Stimulated activated naive CD8-positive, alpha-beta T cell treated with anti-CD3 and anti-CD28 coated beads, Interleukin-15, amount 100 ng/mL, for 72 hours (primary cell): ENCODE measurements at regions not wholly inside any gene's neighbourhood (a gene's known extent, or its start where the extent isn't known, plus 50 kb on each side); places are given as distances from the start of the nearest gene placed in this dataset.

Experiments used
- ATAC-seq: fragments of 150-1000 bp; cut with Tn5 transposase; 2 replicates; pipeline ENCODE4 v1.10.0; 2021; ENCODE audit warnings: mild to moderate bottlenecking, moderate library complexity
- DNase-seq, 2 donors: peaks; one replicate each; pipeline ENCODE4 v3.0.0; 2021 to 2022
- H3K27ac Mint-ChIP-seq, 2 donors: one replicate each; pipeline ENCODE4 v1.8.0; 2022; ENCODE audit warnings: mild to moderate bottlenecking in 2 of 2, mixed read lengths in 2 of 2, moderate library complexity in 2 of 2
- H3K27me3 Mint-ChIP-seq: one replicate; pipeline ENCODE4 v1.8.0; 2022; ENCODE audit warnings: mixed read lengths
- H3K4me1 Mint-ChIP-seq: one replicate; pipeline ENCODE4 v1.8.0; 2022; ENCODE audit warnings: mild to moderate bottlenecking, mixed read lengths
- H3K4me3 Mint-ChIP-seq, 2 donors: one replicate each; pipeline ENCODE4 v1.8.0; 2022; ENCODE audit warnings: mild to moderate bottlenecking in 2 of 2, mixed read lengths in 2 of 2, moderate library complexity in 1 of 2
- H3K9me3 Mint-ChIP-seq, 2 donors: one replicate each; pipeline ENCODE4 v1.8.0; 2022; ENCODE audit warnings: mixed read lengths in 2 of 2

DNA sequence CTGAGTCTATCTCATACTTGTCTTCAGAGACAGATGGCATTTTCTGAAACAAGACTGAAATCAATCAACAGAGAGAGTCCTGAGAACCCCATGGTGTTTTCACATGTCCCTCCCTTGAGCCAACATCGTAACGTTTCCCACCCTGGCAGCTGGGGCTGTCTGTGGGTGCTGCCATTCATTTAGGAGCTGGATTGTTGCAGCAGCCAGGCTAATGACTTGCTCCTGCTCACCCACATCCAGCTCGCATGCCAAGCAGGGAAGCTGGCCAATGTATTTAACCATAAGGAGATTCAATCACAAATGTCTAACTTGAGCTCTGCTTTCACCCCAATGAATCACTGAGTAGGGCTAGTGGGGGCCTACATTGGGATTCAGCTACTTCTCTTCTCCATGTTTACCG is 146.1 kb downstream of the ADRA2A start:
- Mint-ChIP-seq H3K27me3 (peaks cover 47% of the 10 kb centered on the region), H3K4me1 (no peaks in the 10 kb centered on the region), H3K27ac (no peak overlapping the region), H3K4me3 (no peak overlapping the region), H3K9me3 (no peaks in the 10 kb centered on the region)
- ATAC-seq (no peak), DNase-seq (no peak)

DNA sequence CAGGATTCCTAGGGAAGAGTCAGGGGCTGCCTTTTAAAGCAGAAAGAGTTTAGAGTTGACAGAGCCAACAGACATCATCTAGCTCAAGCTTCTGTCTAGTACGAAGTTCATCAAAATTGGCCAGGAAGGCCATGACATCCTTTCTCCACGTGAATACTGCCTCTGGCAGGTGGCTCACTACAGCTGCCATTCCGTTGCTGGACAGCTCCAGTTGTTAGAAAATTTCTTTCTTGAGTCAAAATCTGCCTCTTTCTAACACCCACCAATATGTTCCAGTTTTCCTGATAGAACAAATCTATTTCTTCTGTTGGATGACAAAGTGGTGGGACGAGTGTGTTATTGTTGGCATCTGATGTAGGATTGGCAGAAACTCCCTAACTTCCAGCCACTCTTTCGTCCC is 154.9 kb downstream of the ADRA2A start:
- Mint-ChIP-seq H3K27me3 (peaks cover 29% of the 10 kb centered on the region), H3K9me3 (peaks cover 5 to 7% of the 10 kb centered on the region in 2 donors), H3K4me3 (no peak overlapping the region), H3K27ac (no peak overlapping the region), H3K4me1 (no peaks in the 10 kb centered on the region)
- DNase-seq: no peak
- ATAC-seq: no peak

DNA sequence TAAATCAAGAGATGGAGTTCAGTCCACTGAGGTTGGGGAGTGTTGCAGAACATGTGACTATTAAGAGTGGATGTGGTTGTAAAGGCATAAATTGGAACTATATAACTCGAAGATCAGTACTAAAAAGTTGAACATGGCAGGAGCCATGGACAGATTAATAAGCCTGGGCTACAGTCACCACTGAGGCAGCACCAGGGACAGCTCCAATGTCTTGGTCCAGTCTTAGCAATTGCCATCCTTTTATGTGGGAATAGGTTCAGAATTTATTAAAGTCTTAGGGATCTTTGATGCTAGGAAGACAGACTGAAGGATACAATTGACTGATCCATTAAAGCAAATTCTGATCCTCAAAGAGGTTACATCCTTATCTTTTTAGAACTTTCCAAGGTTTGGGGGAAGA is 156.6 kb downstream of the ADRA2A start:
- Mint-ChIP-seq H3K4me3 (no peak overlapping the region), H3K27me3 (peaks cover 24% of the 10 kb centered on the region)

DNA sequence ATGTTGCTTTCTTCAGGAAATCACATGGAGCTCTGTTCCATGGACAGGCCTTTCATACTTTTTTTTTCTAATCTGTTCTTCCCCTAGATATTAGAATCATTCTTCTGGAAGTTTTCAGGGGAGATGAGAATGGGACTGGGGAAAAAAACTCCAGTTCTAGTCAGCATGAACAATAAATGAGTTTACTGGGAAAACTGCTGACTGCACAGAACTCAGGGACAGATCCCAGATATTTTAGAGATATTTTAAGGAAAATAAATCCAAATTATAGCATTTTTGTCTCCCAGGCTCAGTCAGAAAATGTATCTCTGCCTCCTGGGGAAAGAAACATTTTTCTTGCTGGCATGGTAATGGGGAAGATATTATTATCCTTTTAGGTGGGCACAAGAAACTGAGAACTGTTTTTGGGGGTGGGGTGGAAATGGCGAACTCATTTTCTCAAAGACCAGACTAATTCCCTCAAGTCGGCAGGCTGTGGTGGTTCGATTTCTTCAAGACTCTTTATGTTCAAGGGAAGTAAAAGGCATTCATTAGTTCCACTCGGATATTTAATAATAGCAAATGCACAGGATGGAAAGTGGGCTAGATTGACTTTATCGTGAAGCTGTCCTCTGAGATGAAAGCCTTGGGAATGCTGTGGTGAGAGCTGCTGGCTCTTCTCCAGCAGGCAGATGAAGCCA is 157.5 kb downstream of the ADRA2A start:
- Mint-ChIP-seq H3K27me3 (peaks cover 20% of the 10 kb centered on the region), H3K9me3 (no peaks in the 10 kb centered on the region), H3K27ac (no peak overlapping the region), H3K4me1 (no peaks in the 10 kb centered on the region), H3K4me3 (no peak overlapping the region)
- DNase-seq (no peak), ATAC-seq (no peak)

More for the DNA sequence above, 156.6 kb downstream of the ADRA2A start:
- no peak overlapping the region for H3K27ac Mint-ChIP-seq
- H3K4me1 Mint-ChIP-seq: no peaks in the 10 kb centered on the region
- DNase-seq (no peak), ATAC-seq (no peak)
- H3K9me3 Mint-ChIP-seq: peaks cover under 1 to 3% of the 10 kb centered on the region in 2 donors

DNA sequence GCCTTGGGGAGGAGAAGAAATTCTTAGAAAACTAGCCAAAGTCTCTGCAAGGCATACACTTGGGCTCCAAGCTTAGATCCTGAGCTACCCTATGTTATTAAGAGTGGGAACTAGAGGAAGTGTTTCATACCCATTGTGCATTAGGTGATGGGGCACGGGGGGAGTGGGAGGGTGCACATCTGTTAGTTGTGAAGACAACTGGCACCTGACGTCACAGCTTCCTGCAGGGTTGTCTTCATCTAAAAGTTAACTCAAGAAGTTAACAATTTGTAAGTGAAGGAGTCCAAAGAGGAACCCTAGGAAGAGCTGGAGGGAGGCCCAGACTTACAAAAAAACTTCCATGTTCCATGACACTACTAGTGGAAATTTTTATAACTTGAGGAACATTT is 158.1 kb downstream of the ADRA2A start:
- no peak for ATAC-seq
- no peaks in the 10 kb centered on the region for H3K9me3 Mint-ChIP-seq
- H3K4me3 Mint-ChIP-seq: no peak overlapping the region
- H3K27me3 Mint-ChIP-seq: peaks cover 20% of the 10 kb centered on the region
- no peaks in the 10 kb centered on the region for H3K4me1 Mint-ChIP-seq
- no peak for DNase-seq
- no peak overlapping the region for H3K27ac Mint-ChIP-seq

DNA sequence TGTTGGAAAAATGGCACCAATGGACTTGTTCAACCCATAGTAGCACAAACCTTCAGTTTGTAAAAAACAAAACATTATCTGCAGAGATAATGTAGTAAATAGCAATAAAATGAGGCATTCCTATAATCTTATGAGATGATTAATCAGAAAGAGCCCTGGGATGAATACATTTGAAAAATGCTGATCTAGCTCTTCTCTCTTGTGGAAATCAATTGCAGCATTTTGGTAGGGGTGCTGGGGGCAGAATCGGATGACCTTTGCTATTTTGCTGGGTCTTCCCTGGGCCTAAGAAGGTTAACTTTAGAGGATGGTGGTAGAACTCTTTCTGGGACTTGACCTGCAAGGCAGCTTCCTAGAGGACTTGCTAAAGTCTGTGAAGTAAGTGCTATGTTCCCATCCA is 163.5 kb downstream of the ADRA2A start:
- ATAC-seq (no peak), DNase-seq (no peak)
- Mint-ChIP-seq H3K27ac (no peak overlapping the region), H3K4me1 (no peaks in the 10 kb centered on the region), H3K4me3 (no peak overlapping the region), H3K27me3 (no peaks in the 10 kb centered on the region), H3K9me3 (no peaks in the 10 kb centered on the region)

DNA sequence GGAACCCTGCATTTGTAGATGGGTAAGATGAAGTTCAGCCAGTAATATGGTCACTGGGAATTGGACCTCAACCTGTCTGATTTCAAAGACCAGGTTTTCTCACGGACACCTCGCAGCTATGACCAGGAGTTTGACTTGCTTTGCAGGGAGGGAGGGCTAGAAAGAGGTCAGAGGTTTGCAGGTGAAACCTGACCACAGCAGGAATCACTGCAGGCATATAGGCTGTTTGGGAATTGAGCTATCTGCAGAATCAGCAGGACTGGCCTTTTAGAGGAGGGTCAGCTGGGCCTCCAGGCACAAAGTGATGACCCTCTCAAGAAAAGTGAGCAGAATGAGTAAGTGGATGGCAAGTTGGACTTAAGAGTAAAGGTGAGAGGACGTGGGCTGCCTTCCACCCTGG is 166.3 kb downstream of the ADRA2A start:
- ATAC-seq (no peak), DNase-seq (no peak)
- no peaks in the 10 kb centered on the region for H3K4me1 Mint-ChIP-seq
- H3K27me3 Mint-ChIP-seq: peaks cover 5% of the 10 kb centered on the region
- H3K9me3 Mint-ChIP-seq: no peaks in the 10 kb centered on the region
- no peak overlapping the region for H3K27ac Mint-ChIP-seq
- no peak overlapping the region for H3K4me3 Mint-ChIP-seq

DNA sequence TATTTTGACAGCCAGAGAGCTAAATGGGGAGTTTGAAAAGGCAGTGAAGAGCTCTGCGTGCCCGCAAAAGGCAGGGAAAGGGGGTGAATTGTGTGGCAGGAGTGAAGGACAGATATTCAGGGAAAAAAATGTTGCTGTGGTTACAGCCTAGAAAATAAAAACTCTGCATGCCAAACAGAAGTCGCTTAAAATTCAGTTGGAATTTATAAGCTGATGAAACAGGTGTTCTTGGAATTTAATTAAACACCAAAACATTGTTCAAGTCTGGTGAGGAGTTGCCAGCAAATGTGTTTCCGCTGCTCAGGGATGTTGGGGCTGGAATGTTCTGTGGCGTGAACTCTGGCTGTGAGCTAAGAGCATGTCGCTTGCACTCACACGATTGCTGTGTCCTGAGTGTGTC is 169.3 kb downstream of the ADRA2A start:
- no peak overlapping the region for H3K4me3 Mint-ChIP-seq
- no peak for ATAC-seq
- no peak for DNase-seq
- H3K4me1 Mint-ChIP-seq: no peaks in the 10 kb centered on the region
- H3K27me3 Mint-ChIP-seq: peaks cover 5% of the 10 kb centered on the region
- H3K27ac Mint-ChIP-seq: no peak overlapping the region
- H3K9me3 Mint-ChIP-seq: no peaks in the 10 kb centered on the region

DNA sequence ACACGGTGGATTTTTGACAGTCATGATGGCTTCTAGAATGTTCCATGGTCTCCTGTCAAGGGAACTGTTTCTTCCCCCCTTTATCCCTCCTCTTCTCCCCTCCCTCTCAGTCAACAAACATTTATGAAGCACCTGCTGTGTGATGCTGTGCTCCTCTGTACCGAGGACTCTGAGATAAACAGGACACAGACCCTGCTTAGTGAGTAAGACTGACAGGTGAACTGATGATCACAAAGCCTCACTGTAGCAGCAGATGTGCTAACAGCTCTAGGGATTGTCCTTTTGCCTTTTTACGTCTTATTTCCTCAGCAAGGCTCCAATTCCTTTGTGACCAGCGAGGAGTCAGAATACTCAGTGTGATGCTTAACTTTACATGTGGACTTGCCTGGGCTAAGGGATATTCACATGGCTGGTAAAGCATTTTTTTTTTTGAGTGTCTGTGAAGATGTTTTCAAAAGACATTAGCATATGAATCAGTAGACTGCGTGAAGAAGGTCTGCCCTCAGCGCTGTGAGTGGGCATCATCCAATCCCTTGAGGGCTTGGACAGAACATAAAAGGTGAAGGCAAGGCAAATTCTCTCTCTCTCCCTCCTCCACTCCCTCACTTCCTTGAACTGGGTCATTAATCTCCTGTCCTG is 170.1 kb downstream of the ADRA2A start:
- H3K4me1 Mint-ChIP-seq: no peaks in the 10 kb centered on the region
- no peak for ATAC-seq
- H3K9me3 Mint-ChIP-seq: no peaks in the 10 kb centered on the region
- DNase-seq: no peak
- H3K27ac Mint-ChIP-seq: no peak overlapping the region
- H3K27me3 Mint-ChIP-seq: peaks cover 11% of the 10 kb centered on the region
- no peak overlapping the region for H3K4me3 Mint-ChIP-seq

DNA sequence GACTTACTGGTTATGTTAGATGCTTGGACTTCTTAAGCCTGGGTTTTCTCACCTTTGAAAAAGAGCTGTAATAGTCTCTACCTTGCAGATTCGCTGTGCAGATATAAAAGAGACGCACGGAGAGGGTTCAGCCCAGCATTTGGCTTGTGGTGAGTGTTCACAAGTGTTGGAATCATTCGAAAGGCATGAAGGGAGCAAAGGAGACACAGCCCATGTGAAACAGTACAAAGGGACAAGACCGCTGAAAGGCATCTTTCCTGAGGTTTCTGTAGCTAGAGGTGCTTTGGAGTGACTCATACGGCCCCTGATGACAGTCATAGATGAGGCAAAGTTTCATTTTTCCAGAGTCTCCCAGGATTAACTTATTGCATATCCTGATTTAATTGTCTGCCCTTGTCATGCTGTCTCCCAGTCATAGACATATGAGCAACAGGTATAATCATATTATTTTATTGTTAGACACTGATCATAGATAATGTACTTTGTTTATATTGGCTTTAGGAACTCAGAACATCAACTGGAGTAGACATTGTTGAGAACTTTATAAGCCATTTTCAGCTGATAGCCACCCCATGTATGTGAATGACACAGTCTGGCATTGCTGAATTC is 171.1 kb downstream of the ADRA2A start:
- no peak for ATAC-seq
- H3K27ac Mint-ChIP-seq: no peak overlapping the region

DNA sequence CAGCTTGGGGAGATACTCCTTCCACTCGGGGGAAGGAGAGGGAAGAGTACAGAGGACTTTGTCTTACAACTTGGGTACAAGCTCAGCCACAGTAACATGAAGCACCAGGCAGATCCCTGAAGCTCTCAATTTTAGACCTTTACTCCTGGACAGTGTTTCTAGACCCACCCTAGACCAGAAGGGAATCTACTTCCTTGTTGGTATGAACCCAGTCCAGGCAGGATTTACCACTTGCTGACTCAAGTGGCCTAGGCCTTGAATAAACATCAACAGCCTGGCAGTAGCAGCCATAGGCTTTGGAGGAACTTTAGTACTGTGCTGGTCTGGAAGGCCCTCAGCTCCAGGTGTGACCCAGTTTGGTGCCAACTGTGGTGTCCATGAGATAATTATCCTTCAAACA is 173.1 kb downstream of the ADRA2A start:
- Mint-ChIP-seq H3K4me3 (no peak overlapping the region), H3K27ac (peak overlapping the region in 1 of 2 donors; percentile 36), H3K9me3 (no peaks in the 10 kb centered on the region), H3K27me3 (peaks cover 13% of the 10 kb centered on the region), H3K4me1 (no peaks in the 10 kb centered on the region)
- no peak for DNase-seq
- ATAC-seq: no peak

More for the DNA sequence above, 171.1 kb downstream of the ADRA2A start:
- Mint-ChIP-seq H3K9me3 (no peaks in the 10 kb centered on the region), H3K4me1 (no peaks in the 10 kb centered on the region), H3K27me3 (peaks cover 13% of the 10 kb centered on the region), H3K4me3 (no peak overlapping the region)
- no peak for DNase-seq

DNA sequence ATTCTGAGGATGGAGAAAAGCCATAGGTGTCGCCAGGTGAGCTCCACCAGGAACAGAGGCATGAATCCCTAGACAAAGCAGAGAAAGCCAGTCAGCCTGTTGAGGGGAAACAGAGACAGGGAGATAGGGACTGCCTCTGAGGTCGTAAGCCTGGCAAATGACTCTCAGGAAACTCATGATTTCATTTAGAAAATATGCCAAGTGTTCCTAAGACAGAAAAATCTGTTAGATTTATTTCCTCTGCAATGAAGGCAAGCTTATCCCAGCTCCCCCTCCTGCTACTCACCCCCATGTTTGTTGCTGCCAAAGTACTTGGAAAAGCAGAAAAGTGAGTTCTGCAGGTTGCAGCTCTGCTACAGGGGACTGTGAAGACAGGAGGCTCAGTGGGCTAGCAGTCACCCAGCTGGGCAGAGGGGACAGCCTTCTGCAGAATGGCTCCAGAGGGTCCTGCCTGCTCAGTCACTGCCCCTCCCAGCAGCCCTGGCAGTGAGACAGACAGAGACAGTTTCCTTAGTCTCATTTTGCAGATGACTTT is 184.3 kb downstream of the ADRA2A start:
- no peaks in the 10 kb centered on the region for H3K9me3 Mint-ChIP-seq
- no peak overlapping the region for H3K4me3 Mint-ChIP-seq
- H3K27ac Mint-ChIP-seq: no peak overlapping the region
- peaks cover 3% of the 10 kb centered on the region for H3K27me3 Mint-ChIP-seq
- no peak for DNase-seq
- no peak for ATAC-seq
- no peaks in the 10 kb centered on the region for H3K4me1 Mint-ChIP-seq

DNA sequence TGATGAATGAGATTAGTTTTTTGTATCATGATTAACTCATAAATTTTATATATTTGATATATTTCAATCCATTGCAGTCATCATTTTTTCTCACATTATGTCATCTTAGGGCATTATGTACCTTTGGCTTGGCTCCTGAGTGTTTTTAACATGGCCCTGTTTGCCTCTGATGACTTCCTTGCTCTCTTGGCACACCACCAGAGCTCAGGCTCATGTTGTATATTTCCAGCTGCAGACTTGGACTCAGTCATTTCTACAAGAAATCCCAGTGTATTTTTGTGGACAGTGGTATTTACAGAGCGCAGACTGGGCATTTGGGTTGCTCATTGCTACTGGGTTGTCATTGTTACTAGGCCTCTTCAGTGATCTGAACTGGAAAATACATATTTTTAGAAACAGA is 188.5 kb downstream of the ADRA2A start:
- no peak for DNase-seq
- Mint-ChIP-seq H3K27ac (no peak overlapping the region), H3K4me1 (no peaks in the 10 kb centered on the region), H3K9me3 (no peaks in the 10 kb centered on the region), H3K4me3 (no peak overlapping the region), H3K27me3 (peaks cover 34% of the 10 kb centered on the region)
- no peak for ATAC-seq

DNA sequence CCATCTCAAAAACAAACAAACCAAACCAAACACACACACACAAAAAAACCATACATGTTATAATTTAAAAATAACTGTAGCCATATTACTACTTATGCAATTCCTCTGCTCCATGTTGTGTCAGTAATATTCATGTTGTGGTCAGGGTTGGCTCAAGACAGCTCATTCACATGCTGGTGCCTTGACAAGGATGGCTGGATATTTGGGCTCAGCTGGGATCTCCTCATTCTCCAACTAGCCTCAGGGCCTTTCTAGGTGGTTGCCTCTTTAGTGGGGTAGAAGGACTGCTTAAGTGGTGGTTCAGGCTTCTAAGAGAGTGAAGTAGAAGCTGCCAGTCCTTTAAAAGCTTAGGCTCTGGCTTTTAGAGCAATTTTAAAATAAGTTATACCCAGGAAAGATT is 189.3 kb downstream of the ADRA2A start:
- DNase-seq: no peak
- H3K27me3 Mint-ChIP-seq: peaks cover 34% of the 10 kb centered on the region

DNA sequence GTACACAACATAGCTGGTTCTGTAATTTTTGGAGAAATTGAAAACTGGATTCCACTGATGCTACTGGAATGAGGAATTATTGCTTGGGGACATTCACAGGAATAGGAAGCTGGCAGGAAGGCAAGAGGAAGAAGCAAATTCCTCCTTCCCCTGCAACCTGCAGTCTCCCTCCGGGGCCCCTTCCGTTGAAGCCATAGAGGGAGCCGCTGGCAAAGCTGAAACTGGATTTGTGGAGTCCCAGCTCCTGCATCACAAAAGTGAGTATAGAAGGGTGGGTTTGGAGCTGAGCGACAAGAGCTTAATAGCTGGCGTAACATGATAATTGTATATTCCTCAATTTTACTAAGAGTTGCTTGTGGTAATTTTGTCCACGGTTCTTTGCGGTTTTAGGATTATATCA is 190.8 kb downstream of the ADRA2A start:
- Mint-ChIP-seq H3K27ac (peak overlapping the region in 1 of 2 donors; percentile 66), H3K4me1 (no peaks in the 10 kb centered on the region), H3K9me3 (no peaks in the 10 kb centered on the region), H3K27me3 (peaks cover 36% of the 10 kb centered on the region), H3K4me3 (no peak overlapping the region)
- ATAC-seq: no peak
- DNase-seq: no peak

More for the DNA sequence above, 189.3 kb downstream of the ADRA2A start:
- ATAC-seq: no peak
- Mint-ChIP-seq H3K9me3 (no peaks in the 10 kb centered on the region), H3K4me3 (no peak overlapping the region), H3K4me1 (no peaks in the 10 kb centered on the region), H3K27ac (no peak overlapping the region)

DNA sequence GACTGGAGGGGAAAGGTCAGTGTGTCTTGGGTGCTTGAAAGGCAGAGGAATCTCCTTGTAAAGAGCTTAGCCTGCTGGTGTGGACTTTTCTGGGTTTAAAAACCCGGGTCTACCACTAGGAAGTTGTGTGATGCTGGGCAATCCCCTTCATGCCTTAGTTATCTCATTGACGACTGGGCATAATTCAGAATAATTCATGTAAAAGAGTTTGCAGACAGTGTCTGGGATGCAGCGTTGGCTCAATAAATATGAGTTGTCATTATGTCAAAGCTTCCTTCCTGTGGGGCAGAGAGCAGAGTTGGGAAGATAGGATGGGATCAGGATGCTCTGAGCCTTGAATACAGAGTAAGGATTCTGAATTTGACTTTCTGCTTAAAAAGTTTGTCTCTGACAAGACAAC is 196.4 kb downstream of the ADRA2A start:
- H3K4me1 Mint-ChIP-seq: no peaks in the 10 kb centered on the region
- H3K27ac Mint-ChIP-seq: no peak overlapping the region
- DNase-seq (no peak), ATAC-seq (no peak)
- peaks cover 34% of the 10 kb centered on the region for H3K27me3 Mint-ChIP-seq
- H3K9me3 Mint-ChIP-seq: no peaks in the 10 kb centered on the region
- H3K4me3 Mint-ChIP-seq: no peak overlapping the region
